ENCODE measurements at regions not wholly inside any gene's neighbourhood (a gene's known extent, or its start where the extent isn't known, plus 50 kb on each side); places are given as distances from the start of the nearest gene placed in this dataset.
A peak's percentile ranks its signal among the peaks of the same experiment; 100 is the strongest.
"Not testable (repeated sequence)": the region's sequence is repeated elsewhere in the genome, so short reads cannot be mapped to it uniquely, and the experiment has no call there.

DNA sequence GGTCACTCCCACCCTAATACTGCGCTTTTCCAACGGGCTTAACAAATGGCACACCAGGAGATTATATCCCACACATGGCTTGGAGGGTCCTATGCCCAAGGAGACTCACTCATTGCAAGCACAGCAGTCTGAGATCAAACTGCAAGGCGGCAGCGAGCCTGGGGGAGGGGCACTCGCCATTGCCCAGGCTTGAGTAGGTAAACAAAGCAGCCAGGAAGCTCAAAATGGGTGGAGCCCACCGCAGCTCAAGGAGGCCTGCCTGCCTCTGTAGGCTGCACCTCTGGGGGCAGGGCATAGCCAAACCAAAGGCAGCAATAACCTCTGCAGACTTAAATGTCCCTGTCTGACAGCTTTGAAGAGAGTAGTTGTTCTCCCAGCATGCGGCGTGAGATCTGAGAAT lies 210.8 kb upstream of the MGAT5 start:
- H3K4me3 ChIP-seq; DNase-seq (ENCODE audit: low spot score in 2 of 2); H3K9me3 ChIP-seq; H3K36me3 ChIP-seq (replicated peaks); in situ Hi-C loops (cut with MboI; ENCODE audit: low sequenced_read_pairs); H3K4me1 ChIP-seq; H3K27me3 ChIP-seq (ENCODE audit: low read depth): not testable (repeated sequence)

DNA sequence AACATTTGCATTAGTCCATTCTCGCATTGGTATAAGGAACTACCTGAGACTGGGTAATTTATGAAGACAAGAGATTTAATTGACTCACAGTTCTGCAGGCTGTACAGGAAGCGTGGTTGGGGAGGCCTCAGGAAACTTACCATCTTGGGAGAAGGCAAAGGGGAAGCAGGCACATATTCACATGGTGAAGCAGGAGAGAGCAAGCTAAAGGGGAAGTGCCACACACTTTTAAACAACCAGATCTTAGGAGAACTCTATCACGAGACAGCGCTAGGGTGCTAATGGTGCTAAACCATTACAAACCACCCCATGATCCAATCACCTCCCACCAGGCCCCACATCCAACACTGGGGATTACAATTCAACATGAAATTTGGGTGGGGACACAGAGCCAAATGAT lies 201.7 kb upstream of the MGAT5 start:
- Histone ChIP-seq H3K4me1 (peaks cover 15% of the 10 kb centered on the region), H3K9me3 (no peaks in the 10 kb centered on the region), H3K27me3 (ENCODE audit: low read depth) (no peaks in the 10 kb centered on the region), H3K36me3 (replicated peaks) (no peaks in the 10 kb centered on the region), H3K4me3 (no peak overlapping the region)
- DNase-seq (ENCODE audit: low spot score in 2 of 2) = no peak
- in situ Hi-C loops (cut with MboI; ENCODE audit: low sequenced_read_pairs) = no loop called here

GRCh38 chr2:134056173-134056572 lies 197.7 kb upstream of the MGAT5 start:
- Histone ChIP-seq H3K4me1 (peaks cover 15% of the 10 kb centered on the region), H3K9me3 (no peaks in the 10 kb centered on the region), H3K27me3 (ENCODE audit: low read depth) (no peaks in the 10 kb centered on the region), H3K36me3 (replicated peaks) (no peaks in the 10 kb centered on the region), H3K4me3 (no peak overlapping the region)
- in situ Hi-C loops (cut with MboI; ENCODE audit: low sequenced_read_pairs) = no loop called here
- peak; percentile 53 to 90 for DNase-seq (ENCODE audit: low spot score in 2 of 2)

DNA sequence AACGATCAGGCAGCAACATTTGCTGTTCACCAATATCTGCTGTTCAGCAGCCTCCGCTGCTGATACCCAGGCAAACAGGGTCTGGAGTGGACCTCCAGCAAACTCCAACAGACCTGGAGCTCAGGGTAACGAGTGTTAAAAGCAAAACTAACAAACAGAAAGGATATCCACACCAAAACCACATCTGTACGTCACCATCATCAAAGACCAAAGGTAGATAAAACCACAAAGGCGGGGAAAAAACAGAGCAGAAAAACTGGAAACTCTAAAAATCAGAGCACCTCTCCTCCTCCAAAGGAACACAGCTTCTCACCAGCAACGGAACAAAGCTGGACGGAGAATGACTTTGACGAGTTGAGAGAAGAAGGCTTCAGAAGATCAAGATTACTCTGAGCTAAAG lies 192.8 kb upstream of the MGAT5 start:
- H3K36me3 ChIP-seq (replicated peaks); H3K27me3 ChIP-seq (ENCODE audit: low read depth); H3K9me3 ChIP-seq; in situ Hi-C loops (cut with MboI; ENCODE audit: low sequenced_read_pairs); H3K4me3 ChIP-seq; DNase-seq (ENCODE audit: low spot score in 2 of 2); H3K4me1 ChIP-seq: not testable (repeated sequence)

GRCh38 chr2:134062235-134062634 lies 191.6 kb upstream of the MGAT5 start:
- H3K27me3 ChIP-seq (ENCODE audit: low read depth); H3K4me3 ChIP-seq; H3K4me1 ChIP-seq; H3K36me3 ChIP-seq (replicated peaks); H3K9me3 ChIP-seq; DNase-seq (ENCODE audit: low spot score in 2 of 2); in situ Hi-C loops (cut with MboI; ENCODE audit: low sequenced_read_pairs): not testable (repeated sequence)

GRCh38 chr2:134063916-134064315 lies 190.0 kb upstream of the MGAT5 start:
- H3K4me1 ChIP-seq; DNase-seq (ENCODE audit: low spot score in 2 of 2); H3K36me3 ChIP-seq (replicated peaks); H3K9me3 ChIP-seq; H3K27me3 ChIP-seq (ENCODE audit: low read depth); H3K4me3 ChIP-seq; in situ Hi-C loops (cut with MboI; ENCODE audit: low sequenced_read_pairs): not testable (repeated sequence)

- no peaks in the 10 kb centered on the region for H3K9me3 ChIP-seq
- H3K4me1 ChIP-seq = no peaks in the 10 kb centered on the region
- no peaks in the 10 kb centered on the region for H3K27me3 ChIP-seq (ENCODE audit: low read depth)
- in situ Hi-C loops (cut with MboI; ENCODE audit: low sequenced_read_pairs) = no loop called here
- no peaks in the 10 kb centered on the region for H3K36me3 ChIP-seq (replicated peaks)
- no peak overlapping the region for H3K4me3 ChIP-seq
- DNase-seq (ENCODE audit: low spot score in 2 of 2) = no peak
Measured at GRCh38 chr2:134070281-134070741, 183.6 kb upstream of the MGAT5 start.

- Histone ChIP-seq H3K9me3 (no peaks in the 10 kb centered on the region), H3K4me3 (no peak overlapping the region), H3K4me1 (no peaks in the 10 kb centered on the region), H3K27me3 (ENCODE audit: low read depth) (no peaks in the 10 kb centered on the region), H3K36me3 (replicated peaks) (no peaks in the 10 kb centered on the region)
- DNase-seq (ENCODE audit: low spot score in 2 of 2) = no peak
- in situ Hi-C loops (cut with MboI; ENCODE audit: low sequenced_read_pairs) = no loop called here
Measured at GRCh38 chr2:134072341-134072740, 181.5 kb upstream of the MGAT5 start.

GRCh38 chr2:134073023-134073422 lies 180.8 kb upstream of the MGAT5 start:
- DNase-seq (ENCODE audit: low spot score in 2 of 2) = no peak
- in situ Hi-C loops (cut with MboI; ENCODE audit: low sequenced_read_pairs) = no loop called here
- Histone ChIP-seq H3K36me3 (replicated peaks) (no peaks in the 10 kb centered on the region), H3K9me3 (no peaks in the 10 kb centered on the region), H3K4me3 (no peak overlapping the region), H3K4me1 (no peaks in the 10 kb centered on the region), H3K27me3 (ENCODE audit: low read depth) (no peaks in the 10 kb centered on the region)

GRCh38 chr2:134074619-134075018 lies 179.3 kb upstream of the MGAT5 start:
- H3K4me3 ChIP-seq = no peak overlapping the region
- in situ Hi-C loops (cut with MboI; ENCODE audit: low sequenced_read_pairs) = no loop called here
- H3K36me3 ChIP-seq (replicated peaks) = no peaks in the 10 kb centered on the region
- no peaks in the 10 kb centered on the region for H3K4me1 ChIP-seq
- DNase-seq (ENCODE audit: low spot score in 2 of 2) = no peak
- no peaks in the 10 kb centered on the region for H3K27me3 ChIP-seq (ENCODE audit: low read depth)
- no peaks in the 10 kb centered on the region for H3K9me3 ChIP-seq

GRCh38 chr2:134075204-134075603 lies 178.7 kb upstream of the MGAT5 start:
- no peaks in the 10 kb centered on the region for H3K27me3 ChIP-seq (ENCODE audit: low read depth)
- H3K4me3 ChIP-seq = no peak overlapping the region
- no peak for DNase-seq (ENCODE audit: low spot score in 2 of 2)
- no peaks in the 10 kb centered on the region for H3K4me1 ChIP-seq
- H3K36me3 ChIP-seq (replicated peaks) = no peaks in the 10 kb centered on the region
- H3K9me3 ChIP-seq = no peaks in the 10 kb centered on the region
- in situ Hi-C loops (cut with MboI; ENCODE audit: low sequenced_read_pairs) = no loop called here

- in situ Hi-C loops (cut with MboI; ENCODE audit: low sequenced_read_pairs) = no loop called here
- H3K36me3 ChIP-seq (replicated peaks) = no peaks in the 10 kb centered on the region
- H3K9me3 ChIP-seq = no peaks in the 10 kb centered on the region
- no peak for DNase-seq (ENCODE audit: low spot score in 2 of 2)
- no peak overlapping the region for H3K4me3 ChIP-seq
- H3K4me1 ChIP-seq = no peaks in the 10 kb centered on the region
- 0 out of 2 replicates have a peak, but pooled peaks cover 2% of the 10 kb centered on the region for H3K27me3 ChIP-seq (ENCODE audit: low read depth)
Measured at GRCh38 chr2:134078354-134078753, 175.5 kb upstream of the MGAT5 start.

- H3K36me3 ChIP-seq (replicated peaks) = no peaks in the 10 kb centered on the region
- no peak for DNase-seq (ENCODE audit: low spot score in 2 of 2)
- no peaks in the 10 kb centered on the region for H3K9me3 ChIP-seq
- no peaks in the 10 kb centered on the region for H3K4me1 ChIP-seq
- in situ Hi-C loops (cut with MboI; ENCODE audit: low sequenced_read_pairs) = no loop called here
- H3K4me3 ChIP-seq = no peak overlapping the region
- H3K27me3 ChIP-seq (ENCODE audit: low read depth) = 0 out of 2 replicates have a peak, but pooled peaks cover 2% of the 10 kb centered on the region
Measured at GRCh38 chr2:134079373-134079772, 174.5 kb upstream of the MGAT5 start.

DNA sequence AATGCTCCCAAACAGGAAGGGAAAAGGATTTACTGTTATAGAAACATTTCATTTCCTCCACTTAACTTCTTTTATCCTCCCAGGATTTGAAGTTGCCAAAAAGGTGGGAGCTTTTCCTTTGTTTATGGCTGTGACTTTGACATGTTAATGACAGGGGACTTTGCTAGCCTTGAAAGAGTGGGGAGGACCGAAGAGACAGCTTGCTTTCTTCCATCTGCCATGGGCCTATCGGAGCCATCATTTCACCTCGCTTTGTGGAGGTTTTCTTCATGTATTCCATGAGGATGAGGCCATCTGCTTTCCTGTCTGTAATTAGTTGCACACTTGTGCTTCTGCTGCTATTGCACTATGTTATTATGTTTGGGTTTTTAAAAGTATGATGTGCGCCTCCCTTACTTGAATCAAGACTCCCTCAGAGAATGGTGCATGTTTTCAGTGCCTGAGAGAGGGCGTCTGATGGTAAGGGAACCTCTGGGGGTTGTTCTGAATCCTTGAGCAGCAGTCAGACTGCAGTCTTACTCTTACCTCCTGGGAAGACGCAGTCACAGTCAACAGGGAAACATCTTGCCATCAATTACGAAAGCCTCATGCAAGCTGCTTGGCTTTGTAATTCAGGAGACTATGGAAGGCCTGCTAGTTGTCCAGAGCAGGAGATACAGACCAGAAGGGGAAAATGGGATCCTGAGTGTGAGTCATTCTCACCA lies 173.3 kb upstream of the MGAT5 start:
- in situ Hi-C loops (cut with MboI; ENCODE audit: low sequenced_read_pairs) = no loop called here
- H3K9me3 ChIP-seq = no peaks in the 10 kb centered on the region
- H3K4me1 ChIP-seq = no peaks in the 10 kb centered on the region
- H3K4me3 ChIP-seq = no peak overlapping the region
- no peak for DNase-seq (ENCODE audit: low spot score in 2 of 2)
- no peaks in the 10 kb centered on the region for H3K36me3 ChIP-seq (replicated peaks)
- H3K27me3 ChIP-seq (ENCODE audit: low read depth) = 0 out of 2 replicates have a peak, but pooled peaks cover 2% of the 10 kb centered on the region
